ENCODE measurements at regions not wholly inside any gene's neighbourhood (a gene's known extent, or its start where the extent isn't known, plus 50 kb on each side); places are given as distances from the start of the nearest gene placed in this dataset.
A peak's percentile ranks its signal among the peaks of the same experiment; 100 is the strongest.
"Not testable (repeated sequence)": the region's sequence is repeated elsewhere in the genome, so short reads cannot be mapped to it uniquely, and the experiment has no call there.

GRCh38 chr2:121063471-121063870 is 221.5 kb downstream of the TFCP2L1 start:
- DNase-seq = no peak

- DNase-seq = no peak
Measured at GRCh38 chr2:121064186-121064585, 220.8 kb downstream of the TFCP2L1 start.

GRCh38 chr2:121065239-121065638 is 219.8 kb downstream of the TFCP2L1 start:
- no peak for DNase-seq

GRCh38 chr2:121066526-121066925 is 218.5 kb downstream of the TFCP2L1 start:
- no peak for DNase-seq

GRCh38 chr2:121068851-121069250 is 216.2 kb downstream of the TFCP2L1 start:
- DNase-seq = no peak

GRCh38 chr2:121069434-121069969 is 215.5 kb downstream of the TFCP2L1 start:
- no peak for DNase-seq

GRCh38 chr2:121070061-121070460 is 214.9 kb downstream of the TFCP2L1 start:
- not testable (repeated sequence) for DNase-seq

GRCh38 chr2:121071034-121071504 is 213.9 kb downstream of the TFCP2L1 start:
- DNase-seq = peak; percentile 51

GRCh38 chr2:121072784-121073183 is 212.2 kb downstream of the TFCP2L1 start:
- no peak for DNase-seq

- no peak for DNase-seq
Measured at GRCh38 chr2:121073320-121074210, 211.4 kb downstream of the TFCP2L1 start.

- no peak for DNase-seq
Measured at GRCh38 chr2:121074293-121074932, 210.6 kb downstream of the TFCP2L1 start.

- DNase-seq = peak; percentile 64
Measured at GRCh38 chr2:121075006-121075551, 209.9 kb downstream of the TFCP2L1 start.

- no peak for DNase-seq
Measured at GRCh38 chr2:121075641-121076497, 209.1 kb downstream of the TFCP2L1 start.

- no peak for DNase-seq
Measured at GRCh38 chr2:121076498-121076820, 208.5 kb downstream of the TFCP2L1 start.

GRCh38 chr2:121076885-121077549 is 208.0 kb downstream of the TFCP2L1 start:
- peak; percentile 75 for DNase-seq

GRCh38 chr2:121078899-121079298 is 206.1 kb downstream of the TFCP2L1 start:
- DNase-seq = no peak

- DNase-seq = peak; percentile 34
Measured at GRCh38 chr2:121080013-121080772, 204.8 kb downstream of the TFCP2L1 start.

- DNase-seq = no peak
Measured at GRCh38 chr2:121081701-121082100, 203.3 kb downstream of the TFCP2L1 start.

GRCh38 chr2:121082191-121082590 is 202.8 kb downstream of the TFCP2L1 start:
- no peak for DNase-seq

GRCh38 chr2:121084130-121084680 is 200.8 kb downstream of the TFCP2L1 start:
- DNase-seq = no peak

GRCh38 chr2:121085801-121086200 is 199.2 kb downstream of the TFCP2L1 start:
- DNase-seq = no peak
